Stimulated activated CD4-positive, alpha-beta T cell treated with anti-CD3 and anti-CD28 coated beads, Interleukin-2, amount 100 ng/mL, for 4 hours (primary cell): ENCODE measurements at regions not wholly inside any gene's neighbourhood (a gene's known extent, or its start where the extent isn't known, plus 50 kb on each side); places are given as distances from the start of the nearest gene placed in this dataset.

Experiments
- DNase-seq: peaks from one replicate; pipeline ENCODE4 v3.0.0-alpha.2; 2020; ENCODE audit warnings: low read depth

GRCh38 chr10:10477844-10478243 lies 539.8 kb upstream of the CELF2 start:
- no peak for DNase-seq

DNA sequence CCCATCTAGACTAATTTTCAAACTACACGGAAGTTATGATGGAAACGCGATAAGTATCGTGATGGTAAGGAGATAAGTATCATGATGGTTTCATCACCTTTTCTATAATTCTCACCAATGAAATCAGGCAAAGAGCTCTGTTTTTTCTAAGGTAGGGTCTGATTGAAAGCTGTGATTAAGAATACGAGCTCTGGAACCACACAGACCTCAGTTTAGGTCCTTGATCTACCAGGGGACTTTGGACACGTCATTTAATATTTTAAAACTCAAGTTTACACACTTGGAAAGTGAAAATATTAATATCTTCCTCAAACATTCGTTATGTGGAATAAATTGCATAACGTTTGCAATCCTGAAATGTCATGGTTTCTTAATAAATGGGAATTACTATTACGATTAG lies 538.2 kb upstream of the CELF2 start:
- DNase-seq = no peak

- no peak for DNase-seq
Observed at GRCh38 chr10:10482613-10483012, 535.1 kb upstream of the CELF2 start.

GRCh38 chr10:10489076-10489475 lies 528.6 kb upstream of the CELF2 start:
- no peak for DNase-seq

GRCh38 chr10:10489805-10490571 lies 527.7 kb upstream of the CELF2 start:
- no peak for DNase-seq

DNA sequence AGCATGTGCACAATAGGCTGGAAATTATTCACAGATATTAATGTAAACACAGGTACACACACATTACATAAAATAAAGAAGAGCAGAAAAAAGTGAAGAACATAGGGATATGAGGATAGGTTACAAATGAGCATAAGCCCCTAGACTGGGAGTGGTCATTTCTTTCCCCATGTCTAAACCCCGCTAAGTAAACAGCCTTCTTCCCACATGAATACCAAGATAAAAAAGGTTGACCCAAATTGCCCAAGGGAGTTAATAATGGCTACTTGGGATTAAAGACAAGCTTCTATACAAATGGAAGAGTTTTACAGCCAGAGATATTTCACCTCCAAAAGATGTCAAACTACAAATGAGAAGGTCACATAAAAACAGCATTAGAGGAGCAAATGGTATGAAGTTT lies 527.1 kb upstream of the CELF2 start:
- no peak for DNase-seq

DNA sequence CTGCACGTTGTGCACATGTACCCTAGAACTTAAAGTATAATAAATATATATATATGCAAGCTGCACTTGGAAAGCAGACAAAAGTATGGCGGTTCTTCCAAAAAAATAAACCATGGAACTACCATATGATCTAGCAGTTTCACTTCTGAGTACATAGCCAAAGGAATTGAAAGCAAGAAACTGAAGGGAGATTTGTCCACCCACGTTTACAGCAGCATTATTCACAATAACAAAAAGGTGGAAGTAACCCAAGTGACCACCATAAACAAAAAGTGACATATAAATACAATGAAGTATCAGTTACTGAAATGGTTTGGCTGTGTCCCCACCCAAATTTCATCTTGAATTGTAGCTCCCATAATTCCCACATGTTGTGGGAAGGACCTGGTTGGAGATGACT lies 525.3 kb upstream of the CELF2 start:
- DNase-seq = no peak

- no peak for DNase-seq
Observed at GRCh38 chr10:10493833-10494232, 523.8 kb upstream of the CELF2 start.

GRCh38 chr10:10497245-10497644 lies 520.4 kb upstream of the CELF2 start:
- no peak for DNase-seq

DNA sequence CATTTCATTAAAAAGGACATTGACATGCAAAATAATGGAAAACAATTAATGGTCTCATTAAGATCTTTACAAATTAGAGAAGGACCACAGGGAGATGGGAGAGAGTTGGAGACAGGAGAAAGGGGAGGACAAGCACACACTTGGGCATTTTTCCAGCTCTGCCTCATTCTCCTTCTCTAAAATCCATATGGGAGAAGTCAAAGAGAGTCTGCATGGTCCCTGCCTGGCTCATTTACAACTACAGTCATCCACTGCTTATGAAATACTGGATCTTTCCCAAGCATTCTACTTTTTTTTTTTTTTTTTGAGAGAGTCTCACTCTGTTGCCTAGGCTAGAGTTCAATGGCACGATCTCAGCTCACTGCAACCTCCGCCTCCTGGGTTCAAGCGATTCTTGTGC lies 518.9 kb upstream of the CELF2 start:
- DNase-seq = no peak

GRCh38 chr10:10499839-10500238 lies 517.8 kb upstream of the CELF2 start:
- DNase-seq = no peak

DNA sequence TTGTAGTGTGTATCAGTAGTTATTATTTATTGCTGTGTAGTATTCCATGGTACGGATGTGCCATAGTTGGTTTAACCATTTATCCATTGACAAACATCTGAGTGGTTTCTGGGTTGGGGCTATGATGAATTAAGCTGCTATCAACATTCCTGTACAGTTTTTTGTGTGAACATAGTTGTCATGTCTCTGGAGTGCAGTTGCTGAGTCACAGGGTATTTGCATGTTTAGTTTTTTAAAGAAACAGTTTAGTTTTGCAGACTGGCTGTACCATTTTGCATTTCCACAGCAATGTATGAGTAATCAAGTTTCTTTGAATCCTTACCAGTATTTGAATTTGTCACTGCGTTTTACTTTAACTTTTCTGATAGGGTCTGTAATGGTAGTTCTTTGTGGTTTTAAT lies 516.7 kb upstream of the CELF2 start:
- DNase-seq = no peak

- DNase-seq = no peak
Observed at GRCh38 chr10:10503772-10504171, 513.9 kb upstream of the CELF2 start.

DNA sequence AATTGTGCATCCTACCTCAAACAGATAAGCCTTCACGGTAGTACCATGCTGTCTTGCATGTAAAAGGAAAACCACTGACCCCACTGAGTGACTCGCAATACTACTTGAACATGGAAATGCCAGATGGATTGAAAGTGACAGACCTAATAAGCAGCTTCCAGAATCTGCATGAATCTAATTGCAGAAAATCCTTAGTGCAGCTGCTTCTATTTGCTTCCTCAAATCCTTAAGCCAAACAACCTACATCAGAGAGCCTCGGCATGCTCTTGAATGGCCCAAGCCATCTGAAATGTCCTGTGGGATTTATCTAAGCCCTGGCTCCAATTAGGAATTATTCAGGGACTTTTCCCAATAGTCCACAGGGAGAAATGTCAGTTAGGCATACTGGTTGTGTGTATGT lies 509.5 kb upstream of the CELF2 start:
- no peak for DNase-seq

DNA sequence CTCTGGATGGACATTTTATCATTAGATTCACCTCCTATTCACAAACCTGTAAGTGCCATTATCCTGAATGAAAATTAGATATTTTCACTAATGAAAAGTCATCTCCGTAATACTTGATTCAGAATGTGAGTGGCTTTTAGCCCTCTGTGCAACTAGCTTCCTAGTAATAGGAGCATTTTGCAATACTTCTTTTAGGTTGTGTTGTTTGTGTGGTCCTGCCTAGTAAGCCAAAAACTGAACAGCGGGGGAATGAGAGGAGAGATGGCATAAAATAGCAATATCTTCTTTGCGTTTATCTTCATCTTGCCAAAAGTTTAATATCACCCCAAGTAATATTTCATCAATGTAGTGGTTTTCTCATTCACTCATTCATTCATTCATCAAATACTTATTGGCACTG lies 507.5 kb upstream of the CELF2 start:
- DNase-seq = no peak

DNA sequence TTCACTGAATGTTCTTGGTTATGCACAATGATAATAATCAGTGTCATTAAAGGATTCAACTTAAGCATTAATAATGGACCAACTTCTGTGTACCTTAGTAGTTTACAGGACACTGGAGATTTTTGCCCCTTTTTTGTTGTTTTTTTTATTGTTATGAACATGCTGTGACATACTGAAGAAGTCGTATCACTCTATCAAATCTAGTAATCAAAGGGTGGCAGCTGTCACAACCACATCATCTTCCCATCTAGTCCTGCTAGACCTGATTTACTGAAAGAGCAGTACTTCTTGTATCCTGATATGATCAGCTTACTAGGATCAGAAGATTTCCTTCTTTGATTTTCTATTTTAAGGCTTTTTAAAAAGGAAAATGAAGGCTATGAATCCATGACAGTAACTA lies 504.6 kb upstream of the CELF2 start:
- DNase-seq = no peak

- DNase-seq = no peak
Observed at GRCh38 chr10:10513898-10514297, 503.8 kb upstream of the CELF2 start.

DNA sequence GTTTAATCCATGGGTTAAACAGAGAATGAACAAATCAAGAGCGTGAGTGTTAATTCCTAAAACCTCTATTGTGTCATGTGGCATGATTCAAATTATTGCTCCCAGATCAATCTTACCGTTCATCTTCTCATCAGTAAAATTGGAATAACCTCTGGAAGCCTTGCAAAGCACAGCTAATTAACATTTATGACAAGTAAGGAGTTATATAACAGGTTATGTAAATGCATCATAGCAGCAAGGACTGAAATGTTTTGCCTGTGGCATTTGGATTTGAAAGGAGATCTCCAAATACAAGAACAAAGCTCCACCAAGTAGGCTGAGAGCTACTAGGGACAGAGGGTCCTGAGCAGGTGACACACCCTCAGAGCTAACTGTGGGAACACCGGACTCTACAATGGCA lies 502.9 kb upstream of the CELF2 start:
- DNase-seq = no peak

DNA sequence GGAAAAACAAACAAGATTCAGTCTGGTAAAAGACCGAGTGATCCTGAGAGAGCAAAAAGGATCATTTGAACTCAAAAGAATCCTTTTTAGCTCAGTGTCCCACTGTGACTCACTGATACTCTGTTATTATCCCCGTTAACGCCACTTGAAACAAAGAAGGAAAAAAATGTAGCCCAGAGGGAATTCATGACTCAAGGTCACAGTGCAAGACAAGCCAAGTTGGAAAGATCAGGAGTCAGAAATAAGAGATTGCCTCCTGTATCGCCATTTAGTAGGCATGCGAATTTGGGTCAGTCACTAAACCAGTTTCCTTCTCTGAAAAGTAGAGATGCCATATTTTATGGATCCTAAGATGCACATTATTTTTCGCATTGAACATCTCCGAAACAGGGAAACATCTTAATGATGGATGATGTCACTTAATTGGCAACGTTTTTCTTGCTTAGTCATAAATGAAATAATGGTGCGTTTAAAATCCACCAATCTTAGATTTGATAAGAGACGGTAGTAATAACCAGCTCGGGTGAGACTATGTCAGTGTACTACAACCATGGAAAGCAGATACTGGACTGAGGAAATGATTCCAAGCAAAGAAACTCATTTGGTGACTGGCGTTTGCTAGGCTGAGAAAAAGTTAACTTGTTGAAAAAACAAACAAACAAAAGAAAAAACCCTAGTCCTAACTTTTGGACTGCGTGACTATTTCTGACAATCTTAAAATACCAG lies 502.0 kb upstream of the CELF2 start:
- no peak for DNase-seq

GRCh38 chr10:10516346-10517130 lies 501.1 kb upstream of the CELF2 start:
- DNase-seq = no peak

DNA sequence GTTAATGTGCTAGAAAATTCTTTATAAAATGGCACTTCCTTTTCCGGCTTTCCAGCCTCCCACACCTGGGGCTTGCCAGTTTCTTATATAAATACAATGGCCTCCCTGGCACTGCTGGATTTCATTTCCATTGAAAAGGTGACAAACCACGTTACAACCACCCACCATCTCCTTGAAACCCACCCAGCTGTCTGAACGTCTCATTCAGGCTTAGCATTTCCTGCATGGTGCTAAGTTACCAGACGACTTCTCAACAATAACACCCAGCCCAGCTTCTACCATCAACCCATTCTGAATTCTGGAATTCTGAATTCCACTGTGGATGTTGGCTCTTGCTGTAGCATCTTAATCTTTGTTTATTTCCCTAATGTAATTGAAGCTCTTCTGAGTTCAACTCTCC lies 499.8 kb upstream of the CELF2 start:
- no peak for DNase-seq

- no peak for DNase-seq
Observed at GRCh38 chr10:10519674-10520073, 498.0 kb upstream of the CELF2 start.
